Trophoblast cell (in vitro differentiated cells and primary cell): ENCODE measurements at regions not wholly inside any gene's neighbourhood (a gene's known extent, or its start where the extent isn't known, plus 50 kb on each side); places are given as distances from the start of the nearest gene placed in this dataset.
A peak's percentile ranks its signal among the peaks of the same experiment; 100 is the strongest.

Experiments used
- DNase-seq, 2 donors: peaks; one replicate each; pipeline ENCODE4 v3.0.0-alpha.2; 2016
- H2AFZ ChIP-seq: 2 replicates; pipeline ENCODE4 v1.6.1; 2013; ENCODE audit warnings: low read length, moderate library complexity, mild to moderate bottlenecking; ENCODE audit not compliant: insufficient read depth, poor library complexity
- H2AK5ac ChIP-seq: 2 replicates; pipeline ENCODE4 v1.6.1; 2013; ENCODE audit warnings: mild to moderate bottlenecking, low read length
- H2BK120ac ChIP-seq: 2 replicates; pipeline ENCODE4 v1.6.1; 2013; ENCODE audit warnings: low read length, mild to moderate bottlenecking, moderate library complexity; ENCODE audit not compliant: insufficient read depth, poor library complexity
- H2BK12ac ChIP-seq: 2 replicates; pipeline ENCODE4 v1.6.1; 2013; ENCODE audit warnings: mild to moderate bottlenecking, low read length, moderate library complexity
- H2BK5ac ChIP-seq: 2 replicates; pipeline ENCODE4 v1.6.1; 2013; ENCODE audit warnings: low read length, low read depth, moderate library complexity, mild to moderate bottlenecking; ENCODE audit not compliant: poor library complexity
- H3K14ac ChIP-seq: 2 replicates; pipeline ENCODE4 v1.6.1; 2013; ENCODE audit warnings: mild to moderate bottlenecking, low read length
- H3K18ac ChIP-seq: 2 replicates; pipeline ENCODE4 v1.6.1; 2013; ENCODE audit warnings: mild to moderate bottlenecking, low read length
- H3K23ac ChIP-seq: 2 replicates; pipeline ENCODE4 v1.6.1; 2013; ENCODE audit warnings: low read length
- H3K27ac ChIP-seq: 2 replicates; pipeline ENCODE4 v1.5.1; 2013; ENCODE audit warnings: low read depth, mild to moderate bottlenecking, inconsistent platforms, low read length, moderate library complexity
- H3K27me3 ChIP-seq: 2 replicates; pipeline ENCODE4 v1.6.1; 2013; ENCODE audit warnings: inconsistent platforms, mild to moderate bottlenecking, low read length, moderate library complexity; ENCODE audit not compliant: insufficient read depth
- H3K36me3 ChIP-seq, 2 experiments: 1 replicate in 1 of 2; 2 replicates in 1 of 2; pipeline ENCODE4 v1.6.1; 2013; ENCODE audit warnings: low read length in 2 of 2, mild to moderate bottlenecking in 2 of 2, moderate library complexity in 1 of 2; ENCODE audit not compliant: insufficient read depth in 2 of 2, control insufficient read depth in 1 of 2
- H3K4ac ChIP-seq: 2 replicates; pipeline ENCODE4 v1.6.1; 2013; ENCODE audit warnings: low read depth, mild to moderate bottlenecking, low read length, moderate library complexity
- H3K4me1 ChIP-seq, 2 experiments: 1 replicate in 1 of 2; 2 replicates in 1 of 2; pipeline ENCODE4 v1.6.1; 2013; ENCODE audit warnings: low read length in 2 of 2, mild to moderate bottlenecking in 2 of 2, moderate library complexity in 1 of 2; ENCODE audit not compliant: insufficient read depth in 2 of 2, control insufficient read depth in 1 of 2
- H3K4me2 ChIP-seq: 2 replicates; pipeline ENCODE4 v1.6.1; 2013; ENCODE audit warnings: inconsistent platforms, mild to moderate bottlenecking, low read length, moderate library complexity
- H3K4me3 ChIP-seq: 2 replicates; pipeline ENCODE4 v1.5.1; 2013; ENCODE audit warnings: mild to moderate bottlenecking, low read depth, low read length, inconsistent platforms
- H3K79me1 ChIP-seq: one replicate; pipeline ENCODE4 v1.6.1; 2013; ENCODE audit warnings: low read length
- H3K79me2 ChIP-seq: 2 replicates; pipeline ENCODE4 v1.6.1; 2013; ENCODE audit warnings: low read length, mild to moderate bottlenecking; ENCODE audit not compliant: control insufficient read depth, insufficient read depth, poor library complexity
- H3K9ac ChIP-seq: 2 replicates; pipeline ENCODE4 v1.6.1; 2013; ENCODE audit warnings: mild to moderate bottlenecking, low read length
- H3K9me3 ChIP-seq: 2 replicates; pipeline ENCODE4 v1.6.1; 2013; ENCODE audit warnings: low read depth, mild to moderate bottlenecking, control low read depth, inconsistent platforms, low read length; ENCODE audit not compliant: insufficient read depth
- H4K12ac ChIP-seq: 2 replicates; pipeline ENCODE4 v1.6.1; 2013; ENCODE audit warnings: low read depth, mild to moderate bottlenecking, low read length, moderate library complexity
- H4K8ac ChIP-seq: 2 replicates; pipeline ENCODE4 v1.6.1; 2013; ENCODE audit warnings: low read depth, mild to moderate bottlenecking, low read length, moderate library complexity
- H4K91ac ChIP-seq: one replicate; pipeline ENCODE4 v1.6.1; 2013; ENCODE audit warnings: low read depth, mild to moderate bottlenecking, low read length, moderate library complexity
- WGBS: extraction: QIAGEN DNeasy Blood & Tissue Kit; methylation state at CpG from one replicate; pipeline ENCODE4 v1.1.7; 2013; ENCODE audit warnings: missing lambda C conversion rate; ENCODE audit not compliant: insufficient read length, insufficient coverage; ENCODE audit errors: extremely low coverage; 5-methylcytosine and 5-hydroxymethylcytosine counted together

GRCh38 chr6:27685279-27685678, 212.4 kb upstream of the ZNF184 start:
- Histone ChIP-seq H2AFZ (no peak overlapping the region), H3K79me2 (no peaks in the 10 kb centered on the region), H2AK5ac (no peak overlapping the region), H3K4me3 (no peak overlapping the region), H3K27me3 (peaks cover 1% of the 10 kb centered on the region), H3K9ac (no peak overlapping the region), H2BK120ac (no peak overlapping the region), H3K4ac (no peak overlapping the region), H2BK5ac (no peak overlapping the region), H3K4me2 (no peak overlapping the region), H3K27ac (no peak overlapping the region), H3K4me1 (peaks cover 0 to 2% of the 10 kb centered on the region in 2 experiments), H3K23ac (no peak overlapping the region), H3K79me1 (no peaks in the 10 kb centered on the region), H4K91ac (no peak overlapping the region), H3K18ac (no peak overlapping the region), H4K12ac (no peak overlapping the region), H3K9me3 (no peaks in the 10 kb centered on the region), H3K36me3 (no peaks in the 10 kb centered on the region), H3K14ac (no peak overlapping the region), H2BK12ac (no peak overlapping the region), H4K8ac (no peak overlapping the region)
- DNase-seq, result no peak
- no CpG with 5 or more reads among the region's 8 CpGs for WGBS

GRCh38 chr6:27684264-27685211, 211.6 kb upstream of the ZNF184 start:
- DNase-seq, result peak; percentile 83 to 95
- H4K8ac ChIP-seq, result no peak overlapping the region
- no peak overlapping the region for H2AK5ac ChIP-seq
- peaks cover 0 to 6% of the 10 kb centered on the region in 2 experiments for H3K4me1 ChIP-seq
- H4K91ac ChIP-seq, result no peak overlapping the region
- no peaks in the 10 kb centered on the region for H3K9me3 ChIP-seq
- H3K79me2 ChIP-seq, result no peaks in the 10 kb centered on the region
- H2BK12ac ChIP-seq, result no peak overlapping the region
- WGBS, result no CpG with 5 or more reads among the region's 34 CpGs
- H3K9ac ChIP-seq, result no peak overlapping the region
- no peak overlapping the region for H3K18ac ChIP-seq
- no peak overlapping the region for H4K12ac ChIP-seq
- peaks cover 8% of the 10 kb centered on the region for H3K27me3 ChIP-seq
- no peaks in the 10 kb centered on the region for H3K79me1 ChIP-seq
- H2BK5ac ChIP-seq, result no peak overlapping the region
- H3K4ac ChIP-seq, result no peak overlapping the region
- no peaks in the 10 kb centered on the region for H3K36me3 ChIP-seq
- no peak overlapping the region for H2AFZ ChIP-seq
- H2BK120ac ChIP-seq, result no peak overlapping the region
- H3K4me2 ChIP-seq, result no peak overlapping the region
- no peak overlapping the region for H3K4me3 ChIP-seq
- no peak overlapping the region for H3K27ac ChIP-seq
- H3K14ac ChIP-seq, result no peak overlapping the region
- no peak overlapping the region for H3K23ac ChIP-seq

- no peak overlapping the region for H2BK120ac ChIP-seq
- H3K14ac ChIP-seq, result no peak overlapping the region
- no peak overlapping the region for H3K9ac ChIP-seq
- no peak overlapping the region for H2BK5ac ChIP-seq
- peak overlapping the region; percentile 54 for H3K4me2 ChIP-seq
- no CpG with 5 or more reads among the region's 47 CpGs for WGBS
- no peaks in the 10 kb centered on the region for H3K9me3 ChIP-seq
- H3K27ac ChIP-seq, result no peak overlapping the region
- no peak overlapping the region for H2BK12ac ChIP-seq
- no peak overlapping the region for H4K91ac ChIP-seq
- H2AK5ac ChIP-seq, result no peak overlapping the region
- no peaks in the 10 kb centered on the region for H3K79me1 ChIP-seq
- H3K36me3 ChIP-seq, result no peaks in the 10 kb centered on the region
- no peak overlapping the region for H4K12ac ChIP-seq
- no peak overlapping the region for H3K18ac ChIP-seq
- H3K27me3 ChIP-seq, result peaks cover 8% of the 10 kb centered on the region
- peak overlapping the region; percentile 79 for H2AFZ ChIP-seq
- H3K4me3 ChIP-seq, result peak overlapping the region; percentile 1
- H3K79me2 ChIP-seq, result no peaks in the 10 kb centered on the region
- H3K23ac ChIP-seq, result no peak overlapping the region
- H3K4me1 ChIP-seq, result peaks cover 0 to 6% of the 10 kb centered on the region in 2 experiments
- no peak overlapping the region for H4K8ac ChIP-seq
- no peak for DNase-seq
- no peak overlapping the region for H3K4ac ChIP-seq
These were observed 207.2 kb upstream of the ZNF184 start for GRCh38 chr6:27679964-27680694.

GRCh38 chr6:27679308-27679963, 206.5 kb upstream of the ZNF184 start:
- Histone ChIP-seq H3K27me3 (peaks cover 8% of the 10 kb centered on the region), H2AFZ (no peak overlapping the region), H3K23ac (no peak overlapping the region), H3K4me2 (peak overlapping the region; percentile 54), H3K36me3 (no peaks in the 10 kb centered on the region), H3K27ac (no peak overlapping the region), H2BK120ac (no peak overlapping the region), H3K14ac (no peak overlapping the region), H2BK5ac (no peak overlapping the region), H3K18ac (no peak overlapping the region), H3K9me3 (no peaks in the 10 kb centered on the region), H2BK12ac (no peak overlapping the region), H3K4ac (no peak overlapping the region), H3K79me1 (no peaks in the 10 kb centered on the region), H4K8ac (no peak overlapping the region), H3K79me2 (no peaks in the 10 kb centered on the region), H4K91ac (no peak overlapping the region), H3K4me3 (no peak overlapping the region), H3K4me1 (peaks cover 0 to 6% of the 10 kb centered on the region in 2 experiments), H4K12ac (no peak overlapping the region), H2AK5ac (no peak overlapping the region), H3K9ac (no peak overlapping the region)
- no CpG with 5 or more reads among the region's 27 CpGs for WGBS
- DNase-seq, result peak in 1 of 2 donors; percentile 39
